B cell (primary cell): ENCODE measurements at regions not wholly inside any gene's neighbourhood (a gene's known extent, or its start where the extent isn't known, plus 50 kb on each side); places are given as distances from the start of the nearest gene placed in this dataset.

Experiments used
- ATAC-seq: fragments of 200-7000 bp; cut with Tn5 transposase; one replicate; pipeline ENCODE4 v1.10.0; 2021; ENCODE audit warnings: low read depth, mild to moderate bottlenecking, moderate number of reproducible peaks, moderate library complexity
- CTCF ChIA-PET: fragments of 350-600 bp; sonication (Branson Sonifier 250); formaldehyde crosslinking; loops from one replicate; lab custom pipeline; 2021; ENCODE audit warnings: antibody characterized with exemption, inconsistent platforms; lab: Charles Lee
- POLR2A ChIA-PET: fragments of 350-600 bp; sonication (Branson Sonifier 250); formaldehyde crosslinking; loops from one replicate; lab custom pipeline; 2021; ENCODE audit warnings: antibody characterized with exemption; lab: Charles Lee
- DNase-seq: peaks from one replicate; pipeline ENCODE4 v3.0.0; 2013
- H2AFZ ChIP-seq: 2 replicates; pipeline ENCODE4 v1.6.1; 2012; ENCODE audit warnings: mild to moderate bottlenecking, low read depth, low read length; ENCODE audit not compliant: insufficient read depth, poor library complexity, severe bottlenecking
- H3K27ac ChIP-seq, 2 donors: 1 replicate in 1 of 2; 2 replicates in 1 of 2; pipeline ENCODE4 v1.5.1; 2012 to 2013; ENCODE audit warnings: low read length in 2 of 2, mild to moderate bottlenecking in 2 of 2, moderate library complexity in 1 of 2
- H3K27me3 ChIP-seq, 4 experiments: fragments of 200-600 bp in 1 of 4; sonication (generic) in 1 of 4; replicated peaks in 1 of 4; 1 replicate in 2 of 4; 2 replicates in 2 of 4; pipeline versions ENCODE4 v1.6.1 to v1.7.0; 2013 to 2016; ENCODE audit warnings: low read length in 3 of 4, mild to moderate bottlenecking in 2 of 4, mixed read lengths in 1 of 4, moderate library complexity in 1 of 4; ENCODE audit not compliant: insufficient read depth in 4 of 4, control insufficient read depth in 3 of 4; ENCODE audit errors: control extremely low read depth in 1 of 4
- H3K36me3 ChIP-seq, 2 experiments: replicated peaks in 1 of 2; 1 replicate in 1 of 2; 2 replicates in 1 of 2; pipeline versions ENCODE4 v1.6.1 to v1.7.1; 2013; ENCODE audit warnings: low read length in 1 of 2; ENCODE audit not compliant: insufficient read depth in 2 of 2, control insufficient read depth in 1 of 2; ENCODE audit errors: control extremely low read depth in 1 of 2, extremely low read depth in 1 of 2
- H3K4me1 ChIP-seq, 2 donors: fragments of 200-600 bp in 1 of 2; sonication (generic) in 1 of 2; 1 replicate in 1 of 2; 2 replicates in 1 of 2; pipeline versions ENCODE4 v1.5.1 to v1.6.1; 2013 to 2017; ENCODE audit warnings: low read length in 2 of 2; ENCODE audit not compliant: control insufficient read depth in 2 of 2, insufficient read depth in 2 of 2
- H3K4me2 ChIP-seq: replicated peaks from 2 replicates; pipeline ENCODE3; 2012; ENCODE audit warnings: mild to moderate bottlenecking, low read depth, low read length; ENCODE audit not compliant: poor library complexity, severe bottlenecking
- H3K4me3 ChIP-seq, 5 experiments: fragments of 200-600 bp in 1 of 5; sonication (generic) in 1 of 5; 1 replicate in 3 of 5; 2 replicates in 2 of 5; pipeline versions ENCODE4 v1.5.1 to v1.7.0; 2011 to 2016; ENCODE audit warnings: low read length in 4 of 5, mild to moderate bottlenecking in 4 of 5, low read depth in 2 of 5, control low read depth in 1 of 5, moderate library complexity in 1 of 5; ENCODE audit not compliant: insufficient read depth in 1 of 5; ENCODE audit errors: control extremely low read depth in 1 of 5, extremely low read depth in 1 of 5
- H3K79me2 ChIP-seq: fragments of 200-600 bp; sonication (generic); one replicate; pipeline ENCODE4 v1.6.0; 2016; ENCODE audit warnings: low read length; ENCODE audit not compliant: control insufficient read depth, insufficient read depth
- H3K9ac ChIP-seq: fragments of 200-600 bp; sonication (generic); 2 replicates; pipeline ENCODE4 v1.6.1; 2017; ENCODE audit warnings: mild to moderate bottlenecking, low read length, moderate library complexity
- H3K9me3 ChIP-seq, 3 donors: one replicate each; pipeline versions ENCODE4 v1.6.1 to v1.7.1; 2013; ENCODE audit warnings: low read length in 2 of 3; ENCODE audit not compliant: control insufficient read depth in 2 of 3, insufficient read depth in 1 of 3; ENCODE audit errors: control extremely low read depth in 1 of 3
- H4K20me1 ChIP-seq: 2 replicates; pipeline ENCODE4 v1.6.0; 2012; ENCODE audit warnings: mild to moderate bottlenecking, low read length; ENCODE audit not compliant: insufficient read depth, control insufficient read depth, poor library complexity, severe bottlenecking
- H3K27ac Mint-ChIP-seq: one replicate; pipeline ENCODE4 v1.8.0; 2021; ENCODE audit warnings: mixed read lengths
- H3K27me3 Mint-ChIP-seq: one replicate; pipeline ENCODE4 v1.8.0; 2021; ENCODE audit warnings: mixed read lengths
- H3K4me1 Mint-ChIP-seq: one replicate; pipeline ENCODE4 v1.8.0; 2021; ENCODE audit warnings: mixed read lengths
- H3K4me3 Mint-ChIP-seq: one replicate; pipeline ENCODE4 v1.8.0; 2021; ENCODE audit warnings: mixed read lengths
- H3K9me3 Mint-ChIP-seq: one replicate; pipeline ENCODE4 v1.8.0; 2022; ENCODE audit warnings: mixed read lengths; ENCODE audit not compliant: insufficient read depth
- EZH2 ChIP-seq: IDR thresholded peaks from 2 replicates; pipeline ENCODE4 v1.6.1; 2012; ENCODE audit warnings: borderline replicate concordance, low read depth, mild to moderate bottlenecking, moderate library complexity, low read length; ENCODE audit not compliant: insufficient read depth, poor library complexity, severe bottlenecking
- WGBS: methylation state at CpG from one replicate; pipeline ENCODE4 v1.1.5; 2013; ENCODE audit warnings: missing lambda C conversion rate; ENCODE audit not compliant: insufficient coverage; 5-methylcytosine and 5-hydroxymethylcytosine counted together
- intact Hi-C: fragments of 100-400 bp; cut with micrococcal nuclease; formaldehyde crosslinking; loops from one replicate; pipeline ENCODE4 v1.10.0; 2022
- TF ChIP-seq, protein P1 (sequence below): fragments of 200-600 bp; IDR thresholded peaks from one replicate; pipeline ENCODE4 v1.8.0; 2022; ENCODE audit warnings: antibody characterized with exemption, mild to moderate bottlenecking

DNA sequence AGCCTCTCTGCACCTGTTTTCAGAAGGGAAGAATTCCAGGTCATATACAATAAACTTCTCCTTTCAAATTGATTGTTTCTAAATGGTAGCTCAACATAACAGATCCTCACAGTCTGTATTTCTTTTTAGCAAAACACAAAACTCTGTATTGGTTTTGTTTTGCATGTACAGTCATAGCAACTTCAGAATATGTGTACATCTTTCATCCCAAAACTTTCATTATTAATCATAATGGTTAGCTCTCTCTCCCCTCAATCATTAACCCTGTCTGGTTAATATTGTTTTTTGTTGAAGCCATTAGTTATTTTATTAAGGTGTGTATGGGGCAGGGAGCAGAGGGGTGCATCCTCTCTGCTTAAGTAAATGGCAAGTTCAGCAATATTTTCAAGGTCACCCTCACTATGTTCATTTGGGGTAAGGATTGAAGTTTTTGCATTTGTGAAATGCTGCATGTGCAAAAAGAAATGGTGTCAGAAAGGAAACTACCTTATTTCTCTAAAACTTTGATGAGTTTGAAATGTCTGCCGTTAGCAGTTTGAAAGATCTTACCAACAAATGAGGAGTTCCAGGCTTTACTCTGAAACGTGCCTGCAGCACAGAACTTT, 136.8 kb upstream of the BTBD3 start:
- ATAC-seq = no peak
- ChIA-PET CTCF (no interaction called here), POLR2A (no interaction called here)
- Histone ChIP-seq H2AFZ (no peak overlapping the region), H3K79me2 (no peaks in the 10 kb centered on the region), H3K4me1 (no peaks in the 10 kb centered on the region), H3K4me2 (no peak overlapping the region), H3K36me3 (no peaks in the 10 kb centered on the region), H3K27ac (no peak overlapping the region), H3K9ac (no peak overlapping the region), H3K4me3 (no peak overlapping the region), H4K20me1 (no peaks in the 10 kb centered on the region), H3K9me3 (no peaks in the 10 kb centered on the region), H3K27me3 (no peaks in the 10 kb centered on the region)
- no peaks in the 10 kb centered on the region for H3K9me3 Mint-ChIP-seq
- intact Hi-C loops = no loop called here
- no peaks in the 10 kb centered on the region for H3K27me3 Mint-ChIP-seq
- no peak for DNase-seq
- no peak overlapping the region for H3K4me3 Mint-ChIP-seq
- no peaks in the 10 kb centered on the region for H3K4me1 Mint-ChIP-seq
- TF ChIP-seq EZH2 = no peak
- TF ChIP-seq, protein P1, sequence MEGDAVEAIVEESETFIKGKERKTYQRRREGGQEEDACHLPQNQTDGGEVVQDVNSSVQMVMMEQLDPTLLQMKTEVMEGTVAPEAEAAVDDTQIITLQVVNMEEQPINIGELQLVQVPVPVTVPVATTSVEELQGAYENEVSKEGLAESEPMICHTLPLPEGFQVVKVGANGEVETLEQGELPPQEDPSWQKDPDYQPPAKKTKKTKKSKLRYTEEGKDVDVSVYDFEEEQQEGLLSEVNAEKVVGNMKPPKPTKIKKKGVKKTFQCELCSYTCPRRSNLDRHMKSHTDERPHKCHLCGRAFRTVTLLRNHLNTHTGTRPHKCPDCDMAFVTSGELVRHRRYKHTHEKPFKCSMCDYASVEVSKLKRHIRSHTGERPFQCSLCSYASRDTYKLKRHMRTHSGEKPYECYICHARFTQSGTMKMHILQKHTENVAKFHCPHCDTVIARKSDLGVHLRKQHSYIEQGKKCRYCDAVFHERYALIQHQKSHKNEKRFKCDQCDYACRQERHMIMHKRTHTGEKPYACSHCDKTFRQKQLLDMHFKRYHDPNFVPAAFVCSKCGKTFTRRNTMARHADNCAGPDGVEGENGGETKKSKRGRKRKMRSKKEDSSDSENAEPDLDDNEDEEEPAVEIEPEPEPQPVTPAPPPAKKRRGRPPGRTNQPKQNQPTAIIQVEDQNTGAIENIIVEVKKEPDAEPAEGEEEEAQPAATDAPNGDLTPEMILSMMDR = no peak
- no peak overlapping the region for H3K27ac Mint-ChIP-seq
- no CpG with 5 or more reads among the region's 2 CpGs for WGBS

DNA sequence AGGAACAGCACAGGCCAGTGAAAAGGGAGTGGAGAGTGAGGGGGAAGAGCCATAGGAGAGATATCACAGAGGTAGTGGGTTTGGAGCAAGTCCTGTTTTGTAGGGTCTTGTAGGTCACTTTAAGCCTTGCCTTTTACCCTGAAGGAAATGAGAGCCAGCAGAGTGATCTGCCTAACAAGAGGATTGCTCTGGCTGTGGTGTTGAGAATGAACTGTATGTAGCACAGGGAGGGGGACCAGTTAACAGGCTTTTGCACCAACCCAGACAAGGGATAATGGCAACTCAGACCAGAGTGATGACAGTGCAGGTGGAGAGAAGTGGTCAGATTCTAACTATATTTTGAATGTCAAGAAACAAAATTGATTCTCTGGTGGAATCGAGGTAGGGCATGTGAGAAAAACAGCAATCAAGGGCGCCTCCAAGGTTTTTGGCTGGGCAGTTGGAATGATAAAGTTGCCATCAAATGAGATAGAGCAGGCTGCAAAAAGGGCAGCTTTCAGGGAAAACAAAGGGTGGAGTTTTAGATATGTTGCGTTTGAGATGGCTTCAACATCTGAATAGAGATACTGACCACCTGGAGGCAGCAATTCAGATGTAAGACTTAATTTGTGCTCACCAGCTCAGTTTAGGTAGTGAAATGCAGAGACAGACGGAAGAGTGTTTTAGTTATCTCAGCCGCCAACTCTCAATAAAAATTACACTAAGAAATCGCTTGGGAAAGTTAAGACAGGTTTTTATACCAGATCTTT, 134.4 kb upstream of the BTBD3 start:
- no peaks in the 10 kb centered on the region for H3K79me2 ChIP-seq
- Mint-ChIP-seq H3K27ac (no peak overlapping the region), H3K4me1 (no peaks in the 10 kb centered on the region), H3K4me3 (no peak overlapping the region), H3K27me3 (no peaks in the 10 kb centered on the region), H3K9me3 (no peaks in the 10 kb centered on the region)
- intact Hi-C loops = no loop called here
- no peaks in the 10 kb centered on the region for H3K9me3 ChIP-seq
- no peaks in the 10 kb centered on the region for H3K27me3 ChIP-seq
- no peaks in the 10 kb centered on the region for H4K20me1 ChIP-seq
- no peak for DNase-seq
- H2AFZ ChIP-seq = no peak overlapping the region
- ChIA-PET CTCF (no interaction called here), POLR2A (no interaction called here)
- WGBS = 77% methylated on average over 3 of the region's 6 CpGs
- ATAC-seq = no peak
- H3K4me3 ChIP-seq = no peak overlapping the region
- no peaks in the 10 kb centered on the region for H3K4me1 ChIP-seq
- no peaks in the 10 kb centered on the region for H3K36me3 ChIP-seq
- TF ChIP-seq, protein P1 = no peak
- no peak for TF ChIP-seq EZH2
- H3K9ac ChIP-seq = no peak overlapping the region
- H3K27ac ChIP-seq = no peak overlapping the region
- H3K4me2 ChIP-seq = no peak overlapping the region
